PC-3 (cell line): ENCODE measurements at regions not wholly inside any gene's neighbourhood (a gene's known extent, or its start where the extent isn't known, plus 50 kb on each side); places are given as distances from the start of the nearest gene placed in this dataset.

Experiments
- CTCF ChIP-seq: fragments of 300-600 bp; sonication (generic); conservative IDR thresholded peaks from 2 replicates; pipeline ENCODE4 v1.5.1; 2017; ENCODE audit warnings: antibody characterized with exemption, low read depth, mild to moderate bottlenecking, low read length
- EZH2phosphoT487 ChIP-seq: fragments of 300-600 bp; sonication (generic); IDR thresholded peaks from 2 replicates; pipeline ENCODE4 v1.6.1; 2018; ENCODE audit warnings: mild to moderate bottlenecking, antibody characterized with exemption, low read length, borderline replicate concordance

GRCh38 chr1:65593516-65593915 lies 173.0 kb downstream of the LEPR start:
- TF ChIP-seq CTCF (no peak), EZH2phosphoT487 (no peak)
